GM19351 (cell line): ENCODE measurements at regions not wholly inside any gene's neighbourhood (a gene's known extent, or its start where the extent isn't known, plus 50 kb on each side); places are given as distances from the start of the nearest gene placed in this dataset.

ENCODE experiments used
- ATAC-seq: cut with Tn5 transposase; IDR thresholded peaks from one replicate; pipeline ENCODE4 v1.9.1; 2021; ENCODE audit warnings: mild to moderate bottlenecking, moderate library complexity; ENCODE audit not compliant: unreplicated experiment

GRCh38 chr13:29934531-29935308 is 84.3 kb upstream of the UBL3 start:
- ATAC-seq: peak; percentile 17

GRCh38 chr13:29933401-29933800 is 83.0 kb upstream of the UBL3 start:
- ATAC-seq: no peak

DNA sequence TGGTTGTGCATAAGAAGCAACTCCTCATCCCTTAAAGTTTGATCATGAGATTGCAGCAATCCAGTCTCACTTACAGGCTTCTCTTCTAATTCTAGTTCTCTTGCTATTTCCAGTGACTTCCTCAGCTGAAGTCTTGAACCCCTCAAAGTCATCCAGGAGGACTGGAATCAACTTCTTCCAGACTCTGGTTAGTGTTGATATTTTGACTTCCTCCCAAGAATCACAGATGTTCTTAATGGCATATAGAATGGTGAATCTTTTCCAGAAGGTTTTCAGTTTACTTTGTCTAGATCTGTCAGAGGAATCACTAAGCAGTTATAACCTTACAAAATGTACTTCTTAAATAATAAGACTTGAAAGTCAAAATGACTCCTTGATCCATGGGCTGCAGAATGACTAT is 81.3 kb upstream of the UBL3 start:
- no peak for ATAC-seq

DNA sequence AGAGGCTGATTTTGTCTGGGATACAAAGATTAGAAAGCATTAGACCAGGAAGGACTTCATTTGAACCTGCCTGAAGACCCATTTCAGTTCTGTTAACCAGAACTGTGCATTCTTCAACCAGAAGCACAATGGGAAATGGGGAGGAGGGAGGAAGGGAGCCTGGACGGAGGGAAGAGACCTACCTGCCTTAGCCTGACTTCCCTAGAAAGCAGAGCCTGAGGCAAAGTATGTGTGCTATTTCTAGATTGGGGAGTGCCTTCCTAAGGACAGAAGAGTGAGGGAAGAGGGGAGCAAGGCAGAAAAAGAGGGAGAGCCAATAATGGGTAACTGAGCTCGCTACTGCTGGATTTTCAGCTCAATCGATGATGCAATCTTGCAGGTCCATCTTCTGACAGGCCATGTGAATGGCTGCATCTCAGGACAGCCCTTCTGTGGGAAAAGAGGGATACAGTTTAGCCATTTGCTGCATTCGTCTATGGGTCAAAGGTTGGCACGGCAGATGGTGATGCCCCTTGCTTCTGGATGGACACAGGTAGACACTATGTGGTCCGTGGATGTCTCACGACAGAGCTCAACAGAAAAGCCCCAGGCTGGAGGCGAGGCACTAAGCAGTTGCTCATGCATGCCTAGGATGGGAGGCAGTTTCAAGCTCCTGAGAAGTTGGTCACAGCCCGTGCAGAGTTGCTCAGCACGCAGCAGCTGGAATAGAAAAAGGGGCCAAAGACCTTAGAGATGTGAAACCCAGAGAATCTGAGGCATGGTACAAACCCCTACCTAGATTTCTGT is 78.8 kb upstream of the UBL3 start:
- ATAC-seq: no peak

DNA sequence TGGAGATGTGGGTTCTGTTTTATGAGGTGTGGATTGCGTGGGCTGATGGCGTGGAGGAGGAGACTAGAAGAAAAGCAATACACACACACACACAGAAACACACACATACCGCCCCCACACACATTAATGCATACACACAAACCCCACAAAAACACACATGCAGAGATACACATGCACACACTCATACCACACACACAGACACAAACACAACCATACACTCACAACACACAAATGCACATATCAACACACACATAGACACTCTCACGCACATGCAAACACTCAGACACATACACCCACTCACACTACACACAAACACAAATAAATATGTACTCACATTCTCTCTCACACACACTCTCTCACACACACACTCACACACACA is 75.7 kb upstream of the UBL3 start:
- ATAC-seq: no peak

DNA sequence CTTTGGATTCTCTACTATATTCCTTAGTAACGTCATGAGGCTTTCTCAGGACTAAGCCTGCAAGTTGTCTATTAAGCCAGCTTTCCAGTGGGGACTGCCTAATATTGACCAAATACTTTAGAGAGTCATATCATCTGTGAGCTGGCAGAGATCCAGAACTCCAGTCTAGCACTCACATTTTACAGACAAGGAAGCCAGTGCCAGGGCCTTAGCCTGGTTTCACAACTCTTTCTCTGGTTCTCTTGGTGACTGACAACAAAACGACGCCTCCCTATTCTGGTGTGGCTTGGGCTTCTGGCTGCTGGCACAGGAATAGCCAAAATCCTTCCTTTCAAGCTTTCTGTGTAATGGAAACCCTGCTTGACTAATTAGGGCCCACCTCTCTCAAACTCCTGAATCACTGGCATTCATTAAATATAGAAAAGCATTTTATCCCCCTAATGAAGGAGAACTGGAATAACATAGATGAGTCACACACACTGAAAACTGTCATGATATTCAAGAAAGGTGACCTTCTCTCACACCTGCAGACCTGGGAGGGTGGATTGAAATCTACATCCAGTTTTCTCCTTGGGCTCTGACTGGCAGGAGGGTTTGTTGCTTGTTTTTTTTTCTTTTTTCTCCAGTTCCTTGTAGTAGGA is 75.2 kb upstream of the UBL3 start:
- ATAC-seq: no peak

GRCh38 chr13:29924482-29925350 is 74.3 kb upstream of the UBL3 start:
- no peak for ATAC-seq

DNA sequence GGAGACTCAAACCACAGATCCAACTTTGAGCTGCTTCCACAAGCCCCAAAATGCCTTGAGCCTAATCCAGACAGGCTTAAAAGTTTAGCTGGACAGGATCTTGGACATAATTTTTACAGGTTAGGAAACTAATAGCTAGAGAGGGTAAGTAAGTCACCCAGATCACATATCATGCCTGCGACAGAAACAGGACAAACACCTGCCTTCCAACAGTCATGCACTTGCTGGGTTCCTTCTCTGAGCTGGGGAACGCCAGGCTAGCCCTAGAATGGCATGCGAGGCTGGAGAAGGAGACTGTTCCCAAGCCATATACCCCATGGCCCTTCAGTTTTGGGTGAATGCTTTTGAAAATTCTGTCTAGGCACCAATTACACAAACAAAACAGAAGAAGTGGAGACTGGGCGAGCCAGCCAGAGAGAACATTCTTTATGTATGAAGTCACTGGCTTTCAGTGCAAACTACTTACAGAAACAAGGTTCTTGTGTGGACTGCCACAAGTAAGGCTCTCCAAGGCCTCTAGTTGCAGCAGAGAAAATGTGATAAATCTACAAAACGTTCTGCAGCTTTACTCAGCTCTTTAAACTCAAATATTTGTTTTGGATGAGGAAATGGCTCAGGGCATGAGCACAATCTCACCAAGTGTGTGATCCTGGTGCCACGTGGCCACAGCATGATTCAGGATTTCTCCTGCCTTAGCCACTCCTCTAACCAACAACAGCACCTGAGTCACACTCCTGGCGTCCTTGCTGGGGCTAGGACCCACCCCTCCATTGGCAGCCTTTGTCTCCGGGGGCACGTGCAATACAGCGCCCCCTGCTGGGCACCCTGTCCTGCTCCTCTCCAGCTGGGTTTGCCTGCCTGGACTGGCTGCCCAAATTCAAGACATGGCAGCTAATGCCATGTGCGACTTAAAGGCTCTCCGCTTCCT is 73.4 kb upstream of the UBL3 start:
- peak; percentile 58 for ATAC-seq

DNA sequence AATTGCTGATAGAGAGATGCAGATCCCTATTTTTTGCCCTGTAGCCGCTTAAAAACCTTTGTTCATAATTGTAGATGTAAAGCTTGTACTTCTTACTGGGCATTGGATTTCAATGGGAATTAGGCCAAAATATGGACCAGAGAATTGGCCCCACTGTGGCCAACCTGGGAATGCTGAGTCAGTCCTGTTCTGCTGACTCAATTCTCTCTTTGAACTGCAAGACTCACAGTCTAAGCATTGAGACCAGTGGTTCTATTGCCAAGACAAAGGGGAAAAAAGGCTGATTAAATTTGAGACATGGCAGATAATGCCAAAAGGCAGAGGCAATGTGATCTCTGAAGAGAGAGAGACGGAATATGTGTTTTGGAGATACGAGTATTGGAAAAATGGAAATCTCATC is 72.5 kb upstream of the UBL3 start:
- no peak for ATAC-seq

- no peak for ATAC-seq
These were observed 71.9 kb upstream of the UBL3 start for GRCh38 chr13:29922281-29922821.

GRCh38 chr13:29921542-29921941 is 71.1 kb upstream of the UBL3 start:
- ATAC-seq: no peak

GRCh38 chr13:29920025-29920643 is 69.7 kb upstream of the UBL3 start:
- ATAC-seq: no peak

DNA sequence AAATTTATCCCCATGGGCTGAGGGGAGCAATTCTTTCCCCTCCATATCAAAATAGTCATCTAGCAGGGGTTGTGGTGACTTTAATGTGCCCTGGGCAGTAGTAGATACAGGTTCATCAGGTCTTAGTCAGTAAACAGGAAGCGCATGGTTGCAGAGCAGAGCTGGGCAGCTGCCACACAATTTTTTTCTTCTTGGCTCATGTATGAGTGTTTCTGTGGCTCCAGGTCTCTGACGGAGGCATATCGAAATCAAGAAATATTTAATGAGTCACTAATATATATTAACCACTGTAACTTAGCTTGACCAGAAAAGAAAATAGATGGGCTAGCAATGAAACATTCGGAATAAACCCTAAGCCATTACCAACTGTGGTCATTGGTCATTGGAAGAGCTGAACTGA is 68.4 kb upstream of the UBL3 start:
- no peak for ATAC-seq

DNA sequence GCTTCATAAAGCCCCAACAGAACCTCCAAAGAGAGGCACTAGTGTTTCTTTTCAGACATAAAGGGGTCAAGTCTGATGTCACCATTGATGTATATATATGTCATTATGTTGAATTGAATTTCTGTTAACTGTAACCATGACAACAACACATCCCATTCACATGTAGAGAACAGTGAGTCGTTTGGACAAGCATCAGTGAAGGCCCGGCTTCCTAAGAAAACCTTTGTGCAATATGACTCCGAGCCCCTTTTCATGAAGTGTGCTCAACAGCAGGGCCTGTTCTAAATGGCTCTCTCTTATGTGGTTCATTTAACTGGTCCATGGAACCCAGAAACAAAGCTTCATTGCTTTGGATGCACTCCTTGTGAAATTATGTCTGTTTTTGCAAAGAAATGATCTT is 67.2 kb upstream of the UBL3 start:
- no peak for ATAC-seq

DNA sequence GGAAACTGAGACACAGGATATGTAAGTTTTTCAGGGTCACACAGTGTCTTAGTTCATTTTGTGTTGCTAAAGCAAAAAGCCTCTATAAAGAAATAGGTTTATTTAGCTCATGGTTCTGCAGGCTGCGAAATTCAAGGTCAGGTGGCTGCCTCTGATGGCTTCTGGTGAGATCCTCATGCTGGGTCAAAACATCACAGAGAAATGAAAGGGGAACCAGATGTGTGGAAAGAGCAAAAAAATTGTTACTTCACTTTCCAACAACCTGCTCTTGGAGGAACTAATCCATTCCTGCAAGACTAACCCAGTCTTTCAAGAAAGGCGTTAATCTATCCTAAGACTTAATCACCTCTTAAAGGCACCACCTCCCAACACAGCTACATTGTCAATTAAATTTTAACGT is 64.2 kb upstream of the UBL3 start:
- ATAC-seq: no peak

- no peak for ATAC-seq
These were observed 61.5 kb upstream of the UBL3 start for GRCh38 chr13:29911781-29912418.

GRCh38 chr13:29909975-29910674 is 59.7 kb upstream of the UBL3 start:
- no peak for ATAC-seq

GRCh38 chr13:29909081-29909730 is 58.8 kb upstream of the UBL3 start:
- no peak for ATAC-seq
